ENCODE measurements at regions not wholly inside any gene's neighbourhood (a gene's known extent, or its start where the extent isn't known, plus 50 kb on each side); places are given as distances from the start of the nearest gene placed in this dataset.

- H3K4me3 Mint-ChIP-seq, result no peak overlapping the region
- no peaks in the 10 kb centered on the region for H3K4me1 Mint-ChIP-seq (ENCODE audit: low read depth)
- ChIA-PET POLR2A (no interaction called here), CTCF (no interaction called here)
- no peaks in the 10 kb centered on the region for H3K9me3 Mint-ChIP-seq
- intact Hi-C loops (cut with micrococcal nuclease), result no loop called here
- DNase-seq, result no peak
- no peak overlapping the region for H3K27ac Mint-ChIP-seq
- H3K36me3 Mint-ChIP-seq (ENCODE audit: low read depth), result no peaks in the 10 kb centered on the region
- ATAC-seq, result no peak
- H3K27me3 Mint-ChIP-seq, result no peaks in the 10 kb centered on the region
- no peak for TF ChIP-seq CTCF (IDR thresholded peaks at IDR 0.05)
These were observed 284.2 kb downstream of the C3orf38 start for GRCh38 chr3:88434001-88434400.

- no peak for TF ChIP-seq CTCF (IDR thresholded peaks at IDR 0.05)
- Mint-ChIP-seq H3K9me3 (no peaks in the 10 kb centered on the region), H3K36me3 (ENCODE audit: low read depth) (no peaks in the 10 kb centered on the region), H3K4me1 (ENCODE audit: low read depth) (no peaks in the 10 kb centered on the region), H3K4me3 (no peak overlapping the region), H3K27ac (no peak overlapping the region), H3K27me3 (no peaks in the 10 kb centered on the region)
- intact Hi-C loops (cut with micrococcal nuclease), result no loop called here
- CTCF ChIA-PET, result no interaction called here
- ATAC-seq (no peak), DNase-seq (no peak)
- POLR2A ChIA-PET, result no interaction called here
These were observed 290.9 kb downstream of the C3orf38 start for GRCh38 chr3:88440701-88441100.

- Mint-ChIP-seq H3K27me3 (no peaks in the 10 kb centered on the region), H3K4me3 (no peak overlapping the region), H3K9me3 (no peaks in the 10 kb centered on the region), H3K27ac (no peak overlapping the region), H3K4me1 (ENCODE audit: low read depth) (no peaks in the 10 kb centered on the region), H3K36me3 (ENCODE audit: low read depth) (no peaks in the 10 kb centered on the region)
- CTCF ChIA-PET, result no interaction called here
- POLR2A ChIA-PET, result no interaction called here
- no peak for ATAC-seq
- DNase-seq, result no peak
- no peak for TF ChIP-seq CTCF (IDR thresholded peaks at IDR 0.05)
- intact Hi-C loops (cut with micrococcal nuclease), result no loop called here
These were observed 293.3 kb downstream of the C3orf38 start for GRCh38 chr3:88443066-88443465.

- no peaks in the 10 kb centered on the region for H3K27me3 Mint-ChIP-seq
- intact Hi-C loops (cut with micrococcal nuclease), result no loop called here
- ATAC-seq (no peak), DNase-seq (no peak)
- CTCF ChIA-PET, result no interaction called here
- POLR2A ChIA-PET, result no interaction called here
- no peaks in the 10 kb centered on the region for H3K9me3 Mint-ChIP-seq
- H3K4me3 Mint-ChIP-seq, result no peak overlapping the region
- H3K4me1 Mint-ChIP-seq (ENCODE audit: low read depth), result no peaks in the 10 kb centered on the region
- no peaks in the 10 kb centered on the region for H3K36me3 Mint-ChIP-seq (ENCODE audit: low read depth)
- H3K27ac Mint-ChIP-seq, result no peak overlapping the region
- TF ChIP-seq CTCF (IDR thresholded peaks at IDR 0.05), result no peak
These were observed 294.5 kb downstream of the C3orf38 start for GRCh38 chr3:88444251-88444650.

- H3K9me3 Mint-ChIP-seq, result no peaks in the 10 kb centered on the region
- H3K4me1 Mint-ChIP-seq (ENCODE audit: low read depth), result no peaks in the 10 kb centered on the region
- POLR2A ChIA-PET, result no interaction called here
- TF ChIP-seq CTCF (IDR thresholded peaks at IDR 0.05), result no peak
- no peak for DNase-seq
- CTCF ChIA-PET, result no interaction called here
- H3K27ac Mint-ChIP-seq, result no peak overlapping the region
- H3K4me3 Mint-ChIP-seq, result no peak overlapping the region
- intact Hi-C loops (cut with micrococcal nuclease), result no loop called here
- no peaks in the 10 kb centered on the region for H3K36me3 Mint-ChIP-seq (ENCODE audit: low read depth)
- no peak for ATAC-seq
- no peaks in the 10 kb centered on the region for H3K27me3 Mint-ChIP-seq
These were observed 302.5 kb downstream of the C3orf38 start for GRCh38 chr3:88452228-88452627.
